CD4-positive, alpha-beta T cell treated with Interleukin-2 at 100 ng/mL for 4 hours (primary cell): ENCODE measurements at regions not wholly inside any gene's neighbourhood (a gene's known extent, or its start where the extent isn't known, plus 50 kb on each side); places are given as distances from the start of the nearest gene placed in this dataset.
A peak's percentile ranks its signal among the peaks of the same experiment; 100 is the strongest.

ENCODE experiments used
- DNase-seq: peaks from one replicate; pipeline ENCODE4 v3.0.0-alpha.2; 2020; ENCODE audit warnings: low spot score

- DNase-seq = no peak
These were observed 151.6 kb downstream of the BBOX1 start for GRCh38 chr11:27192184-27192583.

- DNase-seq = no peak
These were observed 151.0 kb downstream of the BBOX1 start for GRCh38 chr11:27191639-27192038.

GRCh38 chr11:27188696-27189095 is 148.1 kb downstream of the BBOX1 start:
- no peak for DNase-seq

- DNase-seq = no peak
These were observed 147.4 kb downstream of the BBOX1 start for GRCh38 chr11:27187848-27188621.

GRCh38 chr11:27187075-27187847 is 146.6 kb downstream of the BBOX1 start:
- no peak for DNase-seq

GRCh38 chr11:27186580-27186979 is 146.0 kb downstream of the BBOX1 start:
- DNase-seq = no peak

- no peak for DNase-seq
These were observed 144.1 kb downstream of the BBOX1 start for GRCh38 chr11:27184458-27185312.

GRCh38 chr11:27183672-27184457 is 143.2 kb downstream of the BBOX1 start:
- peak; percentile 33 for DNase-seq

- no peak for DNase-seq
These were observed 138.7 kb downstream of the BBOX1 start for GRCh38 chr11:27179334-27179733.

GRCh38 chr11:27178859-27179258 is 138.2 kb downstream of the BBOX1 start:
- no peak for DNase-seq
